T-cell (primary cell): ENCODE measurements at regions not wholly inside any gene's neighbourhood (a gene's known extent, or its start where the extent isn't known, plus 50 kb on each side); places are given as distances from the start of the nearest gene placed in this dataset.

Experiments
- ATAC-seq, 4 experiments: fragments of 200-7000 bp in 3 of 4; fragments of 150-1000 bp in 1 of 4; cut with Tn5 transposase; replicated peaks in 1 of 4; 1 replicate in 3 of 4; 2 replicates in 1 of 4; pipeline ENCODE4 v1.10.0; 2021; ENCODE audit warnings: moderate library complexity in 3 of 4, mild to moderate bottlenecking in 2 of 4, moderate number of reproducible peaks in 1 of 4
- CTCF ChIA-PET, 2 donors: fragments of 300-600 bp; sonication (Branson Sonifier 250); formaldehyde crosslinking; loops; one replicate each; lab custom pipeline; 2022; ENCODE audit warnings: antibody characterized with exemption in 2 of 2; lab: Charles Lee
- POLR2A ChIA-PET, 2 donors: fragments of 300-600 bp; sonication (Branson Sonifier 250); formaldehyde crosslinking; loops; one replicate each; lab custom pipeline; 2022; ENCODE audit warnings: antibody characterized with exemption in 2 of 2; lab: Charles Lee
- DNase-seq, 35 experiments: peaks; one replicate each; pipeline versions ENCODE4 v3.0.0 to v3.0.0-alpha.2; 2013 to 2023
- H3K27ac ChIP-seq: one replicate; pipeline ENCODE4 v1.5.1; 2013; ENCODE audit warnings: low read length
- H3K27me3 ChIP-seq, 2 experiments: replicated peaks in 1 of 2; 1 replicate in 1 of 2; 2 replicates in 1 of 2; pipeline versions ENCODE4 v1.6.1 to v1.7.0; 2013; ENCODE audit warnings: low read length in 1 of 2, mixed read lengths in 1 of 2; ENCODE audit not compliant: control insufficient read depth in 2 of 2, insufficient read depth in 2 of 2; ENCODE audit errors: extremely low read depth in 1 of 2
- H3K36me3 ChIP-seq, 2 donors: 1 replicate in 1 of 2; 2 replicates in 1 of 2; pipeline versions ENCODE4 v1.6.1 to v1.7.0; 2013; ENCODE audit warnings: low read length in 1 of 2; ENCODE audit not compliant: control insufficient read depth in 2 of 2, insufficient read depth in 1 of 2; ENCODE audit errors: extremely low read depth in 1 of 2
- H3K4me1 ChIP-seq, 2 experiments: 1 replicate in 1 of 2; 2 replicates in 1 of 2; pipeline versions ENCODE4 v1.6.1 to v1.7.0; 2013; ENCODE audit warnings: low read length in 2 of 2, mixed read lengths in 1 of 2; ENCODE audit not compliant: insufficient read depth in 2 of 2, control insufficient read depth in 1 of 2; ENCODE audit errors: extremely low read depth in 1 of 2
- H3K4me3 ChIP-seq, 2 donors: 1 replicate in 1 of 2; 2 replicates in 1 of 2; pipeline versions ENCODE4 v1.5.1 to v1.7.0; 2013; ENCODE audit warnings: mild to moderate bottlenecking in 2 of 2, low read length in 1 of 2, moderate library complexity in 1 of 2; ENCODE audit not compliant: control insufficient read depth in 1 of 2; ENCODE audit errors: extremely low read depth in 1 of 2
- H3K9me3 ChIP-seq: 2 replicates; pipeline ENCODE4 v1.7.0; 2013
- H3K27ac Mint-ChIP-seq, 2 donors: one replicate each; pipeline ENCODE4 v1.8.0; 2020 to 2021; ENCODE audit warnings: mild to moderate bottlenecking in 2 of 2, mixed read lengths in 2 of 2
- H3K27me3 Mint-ChIP-seq, 2 donors: one replicate each; pipeline ENCODE4 v1.8.0; 2021 to 2022; ENCODE audit warnings: mixed read lengths in 2 of 2
- H3K36me3 Mint-ChIP-seq: one replicate; pipeline ENCODE4 v1.8.0; 2021; ENCODE audit warnings: mixed read lengths
- H3K4me1 Mint-ChIP-seq, 3 donors: one replicate each; pipeline ENCODE4 v1.8.0; 2020 to 2022; ENCODE audit warnings: mixed read lengths in 3 of 3, mild to moderate bottlenecking in 1 of 3
- H3K4me3 Mint-ChIP-seq, 3 donors: one replicate each; pipeline ENCODE4 v1.8.0; 2020 to 2022; ENCODE audit warnings: mild to moderate bottlenecking in 3 of 3, mixed read lengths in 3 of 3, moderate library complexity in 3 of 3
- H3K9me3 Mint-ChIP-seq, 3 donors: one replicate each; pipeline ENCODE4 v1.8.0; 2020 to 2022; ENCODE audit warnings: mixed read lengths in 3 of 3
- WGBS: methylation state at CpG from one replicate; pipeline ENCODE4 v1.1.5; 2013; ENCODE audit warnings: missing lambda C conversion rate; ENCODE audit not compliant: insufficient coverage; 5-methylcytosine and 5-hydroxymethylcytosine counted together

- Mint-ChIP-seq H3K27ac (no peak overlapping the region), H3K36me3 (no peaks in the 10 kb centered on the region), H3K27me3 (no peaks in the 10 kb centered on the region), H3K4me3 (no peak overlapping the region), H3K4me1 (no peaks in the 10 kb centered on the region), H3K9me3 (peaks cover 4 to 20% (median 12%) of the 10 kb centered on the region in 3 donors)
- no peak overlapping the region for H3K27ac ChIP-seq
- POLR2A ChIA-PET: no interaction called here
- WGBS: no CpG with 5 or more reads among the region's 1 CpG
- H3K4me3 ChIP-seq: no peak overlapping the region
- CTCF ChIA-PET: no interaction called here
- ATAC-seq (no peak), DNase-seq (no peak)
- no peaks in the 10 kb centered on the region for H3K4me1 ChIP-seq
- no peaks in the 10 kb centered on the region for H3K36me3 ChIP-seq
- H3K27me3 ChIP-seq: no peaks in the 10 kb centered on the region
- no peaks in the 10 kb centered on the region for H3K9me3 ChIP-seq
These were observed 93.1 kb upstream of the OLFM3 start for GRCh38 chr1:102089791-102090190.

- H3K4me3 ChIP-seq: no peak overlapping the region
- DNase-seq: no peak
- Mint-ChIP-seq H3K27me3 (no peaks in the 10 kb centered on the region), H3K27ac (no peak overlapping the region), H3K9me3 (peaks cover 4 to 20% (median 10%) of the 10 kb centered on the region in 3 donors), H3K36me3 (no peaks in the 10 kb centered on the region), H3K4me3 (no peak overlapping the region), H3K4me1 (no peaks in the 10 kb centered on the region)
- no peak for ATAC-seq
- ChIA-PET CTCF (no interaction called here), POLR2A (no interaction called here)
- no peaks in the 10 kb centered on the region for H3K36me3 ChIP-seq
- no peaks in the 10 kb centered on the region for H3K9me3 ChIP-seq
- H3K27me3 ChIP-seq: no peaks in the 10 kb centered on the region
- no CpG with 5 or more reads among the region's 1 CpG for WGBS
- no peak overlapping the region for H3K27ac ChIP-seq
- H3K4me1 ChIP-seq: no peaks in the 10 kb centered on the region
These were observed 89.2 kb upstream of the OLFM3 start for GRCh38 chr1:102085896-102086295.

GRCh38 chr1:102084771-102085535 is 88.2 kb upstream of the OLFM3 start:
- Histone ChIP-seq H3K4me1 (no peaks in the 10 kb centered on the region), H3K9me3 (no peaks in the 10 kb centered on the region), H3K27me3 (no peaks in the 10 kb centered on the region), H3K27ac (no peak overlapping the region), H3K4me3 (no peak overlapping the region), H3K36me3 (no peaks in the 10 kb centered on the region)
- DNase-seq: no peak
- WGBS: no CpG with 5 or more reads among the region's 1 CpG
- H3K27me3 Mint-ChIP-seq: no peaks in the 10 kb centered on the region
- peaks cover 4 to 17% (median 10%) of the 10 kb centered on the region in 3 donors for H3K9me3 Mint-ChIP-seq
- no peaks in the 10 kb centered on the region for H3K36me3 Mint-ChIP-seq
- CTCF ChIA-PET: no interaction called here
- ATAC-seq: no peak
- no peak overlapping the region for H3K27ac Mint-ChIP-seq
- no peaks in the 10 kb centered on the region for H3K4me1 Mint-ChIP-seq
- POLR2A ChIA-PET: no interaction called here
- H3K4me3 Mint-ChIP-seq: no peak overlapping the region

- Histone ChIP-seq H3K4me3 (no peak overlapping the region), H3K9me3 (no peaks in the 10 kb centered on the region), H3K27me3 (no peaks in the 10 kb centered on the region), H3K27ac (no peak overlapping the region), H3K4me1 (no peaks in the 10 kb centered on the region), H3K36me3 (no peaks in the 10 kb centered on the region)
- Mint-ChIP-seq H3K36me3 (no peaks in the 10 kb centered on the region), H3K27me3 (no peaks in the 10 kb centered on the region), H3K9me3 (peaks cover 8 to 20% (median 8%) of the 10 kb centered on the region in 3 donors), H3K4me3 (no peak overlapping the region), H3K27ac (no peak overlapping the region), H3K4me1 (no peaks in the 10 kb centered on the region)
- WGBS: no CpG with 5 or more reads among the region's 3 CpGs
- CTCF ChIA-PET: no interaction called here
- POLR2A ChIA-PET: no interaction called here
- ATAC-seq: no peak
- DNase-seq: no peak
These were observed 86.5 kb upstream of the OLFM3 start for GRCh38 chr1:102083192-102083591.

GRCh38 chr1:102074874-102075273 is 78.1 kb upstream of the OLFM3 start:
- Histone ChIP-seq H3K4me1 (no peaks in the 10 kb centered on the region), H3K27me3 (no peaks in the 10 kb centered on the region), H3K27ac (no peak overlapping the region), H3K4me3 (no peak overlapping the region), H3K9me3 (no peaks in the 10 kb centered on the region), H3K36me3 (no peaks in the 10 kb centered on the region)
- Mint-ChIP-seq H3K27ac (no peak overlapping the region), H3K27me3 (no peaks in the 10 kb centered on the region), H3K36me3 (no peaks in the 10 kb centered on the region), H3K4me1 (no peaks in the 10 kb centered on the region), H3K4me3 (no peak overlapping the region), H3K9me3 (peaks cover 0 to 12% (median 4%) of the 10 kb centered on the region in 3 donors)
- DNase-seq (no peak), ATAC-seq (no peak)
- ChIA-PET CTCF (no interaction called here), POLR2A (no interaction called here)

GRCh38 chr1:102071451-102071850 is 74.7 kb upstream of the OLFM3 start:
- Histone ChIP-seq H3K27ac (no peak overlapping the region), H3K4me3 (no peak overlapping the region), H3K4me1 (no peaks in the 10 kb centered on the region), H3K9me3 (no peaks in the 10 kb centered on the region), H3K27me3 (no peaks in the 10 kb centered on the region), H3K36me3 (no peaks in the 10 kb centered on the region)
- Mint-ChIP-seq H3K4me3 (no peak overlapping the region), H3K27me3 (no peaks in the 10 kb centered on the region), H3K4me1 (no peaks in the 10 kb centered on the region), H3K27ac (no peak overlapping the region), H3K9me3 (peaks cover 0 to 6% (median 0%) of the 10 kb centered on the region in 3 donors), H3K36me3 (no peaks in the 10 kb centered on the region)
- POLR2A ChIA-PET: no interaction called here
- CTCF ChIA-PET: no interaction called here
- DNase-seq (no peak), ATAC-seq (no peak)

GRCh38 chr1:102050556-102050955 is 53.8 kb upstream of the OLFM3 start:
- no peaks in the 10 kb centered on the region for H3K27me3 Mint-ChIP-seq
- DNase-seq: no peak
- no peak overlapping the region for H3K27ac Mint-ChIP-seq
- POLR2A ChIA-PET: no interaction called here
- Histone ChIP-seq H3K4me1 (no peaks in the 10 kb centered on the region), H3K27me3 (no peaks in the 10 kb centered on the region), H3K4me3 (no peak overlapping the region), H3K9me3 (no peaks in the 10 kb centered on the region), H3K27ac (no peak overlapping the region), H3K36me3 (no peaks in the 10 kb centered on the region)
- WGBS: 0% methylated on average over 1 of the region's 1 CpG
- CTCF ChIA-PET: no interaction called here
- H3K4me1 Mint-ChIP-seq: no peaks in the 10 kb centered on the region
- peaks cover 0 to 7% (median 6%) of the 10 kb centered on the region in 3 donors for H3K9me3 Mint-ChIP-seq
- no peak for ATAC-seq
- H3K36me3 Mint-ChIP-seq: no peaks in the 10 kb centered on the region
- H3K4me3 Mint-ChIP-seq: no peak overlapping the region
